Fibroblast of skin of back (primary cell): ENCODE measurements at regions not wholly inside any gene's neighbourhood (a gene's known extent, or its start where the extent isn't known, plus 50 kb on each side); places are given as distances from the start of the nearest gene placed in this dataset.
"Not testable (repeated sequence)": the region's sequence is repeated elsewhere in the genome, so short reads cannot be mapped to it uniquely, and the experiment has no call there.

Source experiments
- DNase-seq: peaks from one replicate; pipeline ENCODE4 v3.0.0-alpha.2; 2013

DNA sequence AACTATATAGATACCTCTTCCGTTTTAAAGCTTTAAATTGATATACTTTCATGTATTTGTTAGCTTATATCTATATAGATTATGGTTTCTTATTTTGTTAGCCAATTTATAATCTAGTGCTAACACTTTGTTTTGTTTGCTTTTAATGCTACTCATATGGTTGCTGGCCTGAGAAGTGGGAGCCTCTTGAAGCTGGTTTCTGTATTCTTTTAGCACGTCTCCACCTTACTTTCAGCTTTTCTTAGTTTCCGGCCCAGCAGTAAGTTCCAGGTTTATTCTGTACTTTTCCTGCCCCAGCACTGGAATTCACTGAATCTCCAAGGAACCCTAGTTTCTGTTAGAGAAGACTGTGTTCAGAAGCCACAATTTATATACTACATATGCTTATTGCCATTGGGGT, 458.9 kb downstream of the PRR16 start:
- DNase-seq, result no peak

DNA sequence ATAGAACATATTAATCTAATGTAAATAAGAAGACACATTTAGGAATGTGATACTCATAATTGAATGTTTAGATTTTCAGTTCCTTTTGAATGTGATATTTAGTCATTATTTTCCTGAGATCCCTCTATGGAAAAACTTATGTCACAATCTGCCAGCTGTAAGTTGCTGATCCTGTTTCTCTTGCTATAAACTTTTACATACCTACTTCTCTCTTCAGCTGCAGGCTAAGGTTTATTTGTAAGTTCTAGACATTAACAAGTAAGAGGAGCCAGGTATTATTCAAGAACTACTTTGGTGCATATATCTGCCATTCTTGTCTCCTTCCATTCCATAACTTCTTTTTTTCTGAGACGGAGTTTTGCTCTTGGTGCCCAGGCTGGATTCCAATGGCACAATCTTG, 462.4 kb downstream of the PRR16 start:
- DNase-seq, result no peak

DNA sequence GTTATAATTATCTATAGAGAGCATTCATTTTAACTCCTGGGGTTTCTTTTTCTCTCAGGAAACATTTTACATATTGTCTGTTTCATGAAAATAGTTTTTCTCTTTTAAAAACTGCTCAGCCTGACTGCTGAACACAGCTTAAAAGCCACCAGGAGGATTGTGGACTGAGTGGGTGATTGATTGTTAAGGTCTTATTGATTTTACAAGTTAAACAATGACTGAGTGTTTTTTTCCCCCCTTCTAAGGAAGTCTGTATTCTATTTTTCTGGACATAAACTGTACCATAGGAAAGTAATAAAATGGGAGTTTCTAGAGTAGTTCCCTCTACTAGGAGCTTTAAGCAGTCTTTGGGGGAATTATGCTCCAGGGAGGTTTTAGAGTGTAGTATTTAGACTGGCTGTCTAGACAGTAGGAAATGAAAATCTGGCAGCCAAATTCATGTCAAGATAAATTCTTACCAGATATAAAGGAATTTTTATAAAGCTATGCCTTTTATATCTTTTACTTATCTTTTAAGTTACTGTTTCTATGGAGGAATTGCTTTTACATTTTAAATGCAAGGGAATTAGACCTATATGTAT, 463.9 kb downstream of the PRR16 start:
- no peak for DNase-seq

DNA sequence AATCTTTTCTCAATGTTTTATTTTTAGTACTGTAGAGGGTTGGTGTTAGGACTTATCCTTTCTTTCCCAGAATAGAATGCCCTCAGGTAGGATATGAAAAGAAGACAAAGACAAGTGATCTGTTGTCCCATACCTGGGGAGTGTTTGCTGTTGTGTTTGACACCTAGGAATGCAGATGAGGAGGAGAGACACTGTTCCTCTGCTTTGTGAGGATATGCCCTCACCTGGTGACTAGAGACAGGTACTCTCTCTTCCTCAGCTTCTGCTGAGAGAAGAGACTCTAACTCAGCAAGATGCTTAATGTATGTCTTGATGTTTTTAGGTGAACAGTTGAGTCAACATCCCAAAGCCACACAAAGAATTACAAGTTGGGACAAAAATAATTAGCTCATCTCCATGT, 468.4 kb downstream of the PRR16 start:
- DNase-seq, result no peak

DNA sequence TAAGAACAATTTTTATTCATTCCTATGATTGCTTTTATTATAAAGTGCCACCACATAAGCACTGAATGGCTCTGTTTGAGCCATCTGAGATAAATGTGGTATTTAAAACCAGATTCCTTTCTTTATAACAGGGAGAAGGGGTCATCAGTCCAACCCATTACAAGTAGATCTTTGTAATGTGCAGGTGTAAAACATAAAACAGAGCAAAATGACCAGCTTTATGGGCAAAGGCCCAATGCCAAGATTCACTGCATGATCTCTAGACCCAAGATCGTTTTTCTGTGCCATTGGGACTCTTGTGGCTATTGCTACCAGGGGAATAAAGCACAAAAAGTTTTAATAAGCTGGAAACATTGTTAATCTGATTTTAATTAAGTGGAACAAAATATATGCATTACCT, 469.9 kb downstream of the PRR16 start:
- DNase-seq, result no peak

DNA sequence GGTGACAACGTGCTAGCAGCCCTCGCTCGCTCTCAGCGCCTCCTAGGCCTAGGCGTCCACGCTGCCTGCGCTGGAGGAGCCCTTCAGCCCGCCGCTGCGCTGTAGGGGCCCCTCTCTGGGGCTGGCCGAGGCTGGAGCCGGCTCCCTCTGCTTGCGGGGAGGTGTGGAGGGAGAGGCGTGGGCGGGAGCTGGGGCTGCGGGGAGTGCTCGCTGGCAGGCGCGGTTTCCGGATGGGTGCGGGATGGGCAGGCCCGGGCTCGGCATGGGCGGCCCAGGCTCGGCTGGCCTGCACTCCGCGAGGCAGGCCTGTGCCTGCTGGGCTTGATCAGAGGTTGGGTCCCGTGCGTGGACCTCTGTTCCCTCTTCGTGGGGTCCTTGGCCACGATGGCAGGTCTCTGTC, 472.6 kb downstream of the PRR16 start:
- DNase-seq, result no peak

DNA sequence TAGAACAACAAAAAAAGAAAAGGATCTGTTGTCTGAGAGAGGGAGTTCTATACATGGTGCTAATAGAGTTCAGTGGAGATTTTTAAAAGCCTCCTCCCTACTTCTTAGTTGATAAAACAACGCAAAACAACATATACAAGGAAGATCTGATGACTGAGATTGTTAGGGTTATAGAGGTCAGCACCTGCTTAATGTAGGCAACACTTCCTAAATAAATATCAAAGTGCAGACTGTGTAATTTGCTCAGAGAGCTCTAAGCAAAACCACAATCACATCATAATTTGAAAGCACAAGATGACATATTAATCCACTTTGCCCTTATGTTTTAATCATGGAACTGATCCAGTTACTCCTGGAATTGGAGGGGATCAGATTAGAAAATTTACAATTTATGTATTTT, 474.5 kb downstream of the PRR16 start:
- no peak for DNase-seq

DNA sequence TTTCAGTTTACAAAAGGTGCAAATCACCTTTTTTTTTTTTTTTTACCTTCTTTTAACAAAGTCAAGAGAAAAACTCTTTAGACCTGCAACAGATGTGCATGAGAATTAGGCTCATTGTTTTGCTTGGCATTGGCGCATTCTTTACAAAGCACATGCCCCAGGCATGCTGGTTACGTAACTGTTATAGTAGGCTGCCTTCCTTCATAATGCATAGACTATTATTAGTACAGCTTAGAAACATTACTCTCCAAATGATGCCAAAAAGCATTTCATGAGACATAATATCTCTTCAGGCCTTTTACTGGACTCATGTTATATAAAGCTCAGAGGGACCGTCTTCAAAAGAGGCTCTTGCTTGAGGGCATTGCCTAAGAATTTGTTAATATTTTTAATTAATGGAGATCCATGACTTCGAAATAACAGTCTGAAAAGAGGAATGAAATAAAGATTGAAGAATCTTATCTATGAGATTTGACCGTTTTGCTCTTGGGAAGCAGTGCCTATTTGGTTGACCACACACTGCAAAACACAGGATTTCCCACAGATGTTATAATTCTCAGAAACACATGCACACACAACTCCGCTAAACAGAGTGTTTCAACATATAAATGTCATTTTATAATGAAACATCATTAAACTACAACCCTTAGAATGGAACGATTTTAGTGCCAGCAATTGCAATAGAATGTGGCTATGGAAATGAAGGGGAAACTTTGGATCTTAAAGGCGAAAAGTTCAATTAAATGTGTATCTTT, 478.7 kb downstream of the PRR16 start:
- DNase-seq, result peak; percentile 23

DNA sequence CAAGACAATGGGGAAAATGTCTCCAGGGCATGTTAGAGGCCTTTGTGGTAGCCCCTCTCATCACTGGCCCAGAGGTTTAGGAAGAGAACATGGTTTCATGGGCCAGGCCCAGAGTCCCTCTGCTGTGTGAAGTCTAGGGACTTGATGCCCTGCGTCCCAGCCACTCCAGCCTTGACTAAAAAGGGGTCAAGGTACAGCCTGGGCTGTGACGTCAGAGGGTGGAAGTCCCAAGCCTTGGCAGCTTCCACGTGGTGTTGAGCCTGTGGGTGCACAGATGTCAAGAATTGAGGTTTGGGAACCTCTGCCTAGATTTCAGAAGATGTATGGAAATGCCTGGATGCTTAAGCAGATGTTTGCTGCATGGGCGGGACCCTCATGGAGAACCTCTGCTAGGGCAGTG, 485.5 kb downstream of the PRR16 start:
- not testable (repeated sequence) for DNase-seq

DNA sequence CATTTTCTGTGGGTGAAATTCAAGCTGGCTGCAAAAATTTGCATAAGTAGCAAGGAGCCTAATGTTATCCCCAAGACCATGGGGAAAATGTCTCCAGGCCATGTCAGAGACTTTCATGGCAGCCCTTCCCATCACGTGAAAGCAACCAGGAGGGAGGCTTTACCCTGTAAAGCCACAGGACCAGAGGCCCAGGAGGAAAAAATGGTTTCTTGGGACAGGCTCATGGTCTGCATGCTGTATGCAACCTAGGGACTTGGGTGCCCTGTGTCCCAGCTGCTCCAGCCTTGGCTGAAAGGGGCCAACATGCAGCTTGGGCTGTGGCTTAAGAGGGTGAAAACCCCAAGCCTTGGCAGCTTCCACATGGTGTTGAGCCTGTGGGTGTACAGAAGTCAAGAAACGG, 489.3 kb downstream of the PRR16 start:
- not testable (repeated sequence) for DNase-seq

DNA sequence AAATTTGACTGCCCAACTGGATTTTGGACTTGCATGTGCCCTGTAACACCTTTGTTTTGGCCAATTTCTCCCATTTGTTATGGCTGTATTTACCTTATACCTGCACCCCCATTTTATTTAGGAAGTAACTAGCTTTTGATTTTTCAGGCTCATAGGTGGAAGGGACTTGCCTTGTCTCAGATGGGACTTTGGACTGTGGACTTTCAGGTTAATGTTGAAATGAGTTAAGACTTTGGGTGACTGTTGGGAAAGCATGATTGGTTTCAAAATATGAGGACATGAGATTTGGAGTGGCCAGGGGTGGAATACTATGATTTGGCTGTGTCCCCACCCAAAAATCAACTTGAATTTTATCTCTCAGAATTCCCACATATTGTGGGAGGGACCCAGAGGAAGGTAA, 490.2 kb downstream of the PRR16 start:
- DNase-seq, result no peak

DNA sequence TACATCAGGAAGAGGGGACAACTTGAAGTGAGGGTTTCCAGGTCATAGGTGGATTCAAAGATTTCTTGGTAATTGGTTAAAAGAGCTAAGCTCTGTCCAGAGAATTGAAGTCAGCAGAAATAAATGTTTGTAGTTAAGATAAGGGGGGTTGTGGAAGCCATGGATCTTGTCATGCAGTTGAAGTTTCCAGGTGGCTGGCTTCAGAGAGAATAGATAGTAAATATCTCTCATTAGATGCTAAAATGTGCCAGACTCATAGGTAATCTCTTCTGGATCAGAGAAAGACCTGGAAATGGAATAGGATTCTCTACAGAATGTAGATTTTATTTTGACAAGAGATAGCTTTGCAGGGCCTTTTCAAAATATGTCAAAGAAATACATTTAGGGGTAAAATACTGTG, 491.7 kb downstream of the PRR16 start:
- no peak for DNase-seq

DNA sequence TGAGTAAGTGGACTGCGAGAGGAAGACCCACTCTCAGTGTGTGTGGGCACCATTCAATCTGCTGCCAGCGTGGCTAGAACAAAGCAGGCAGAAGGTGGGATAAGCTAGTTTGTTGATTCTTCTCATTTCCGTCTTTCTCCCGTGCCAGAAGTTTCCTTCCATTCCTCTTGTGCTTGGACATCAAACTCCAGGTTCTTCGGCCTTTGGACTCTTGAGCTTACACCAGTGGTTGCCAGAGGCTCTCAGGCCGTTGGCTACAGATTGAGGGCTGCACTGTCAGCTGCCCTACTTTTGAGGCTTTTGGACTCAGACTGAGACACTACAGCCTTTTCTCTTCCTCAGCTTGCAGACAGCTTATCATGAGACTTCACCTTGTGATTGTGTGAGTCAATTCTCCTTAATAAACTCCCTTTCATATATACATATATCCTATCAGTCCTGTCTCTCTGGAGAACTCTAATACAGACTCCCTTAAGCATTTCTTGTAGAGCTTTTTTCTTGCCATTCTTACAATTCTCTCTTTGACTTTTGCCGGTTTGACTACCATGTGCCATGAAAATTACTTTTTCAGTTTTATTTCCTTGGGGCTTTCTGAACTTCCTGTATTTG, 494.9 kb downstream of the PRR16 start:
- no peak for DNase-seq

DNA sequence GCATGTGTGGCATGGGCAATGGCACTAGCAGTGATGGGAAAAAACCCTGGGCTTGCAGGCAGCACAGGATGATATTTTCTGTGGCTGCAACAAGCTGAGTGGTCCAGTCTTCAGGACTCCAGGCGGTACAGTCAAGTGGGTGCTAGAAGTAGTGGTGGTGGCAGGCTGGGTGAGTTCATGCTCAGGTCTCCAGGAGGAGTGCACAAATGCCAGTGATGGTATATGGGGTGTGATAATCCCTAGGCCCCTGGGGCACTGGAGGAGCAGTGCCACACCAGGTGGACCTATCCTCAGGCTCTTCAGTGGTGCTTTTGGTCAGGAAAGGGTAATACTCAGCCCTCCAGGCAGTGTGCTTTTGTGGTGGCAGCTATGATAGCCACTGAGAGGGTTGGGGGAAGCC, 496.4 kb downstream of the PRR16 start:
- DNase-seq, result no peak

DNA sequence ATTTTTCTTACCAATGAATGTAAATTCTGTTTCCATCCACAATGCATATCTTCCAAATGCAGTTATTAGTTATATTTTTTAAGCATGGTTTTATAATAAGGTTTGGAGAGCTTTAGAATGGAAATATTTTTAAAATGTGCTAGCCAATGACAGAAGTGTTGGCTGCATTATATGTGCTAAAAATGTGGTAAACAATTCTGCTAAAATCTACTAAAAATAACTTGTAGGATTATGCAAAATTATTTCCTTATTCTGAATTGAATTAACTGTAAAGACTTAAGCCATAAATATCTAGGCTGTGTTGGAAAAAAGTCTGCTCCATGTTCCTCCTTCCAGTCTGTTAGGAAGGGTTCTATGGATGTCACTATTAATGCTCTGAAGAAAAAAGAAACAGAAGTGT, 503.3 kb downstream of the PRR16 start:
- no peak for DNase-seq

DNA sequence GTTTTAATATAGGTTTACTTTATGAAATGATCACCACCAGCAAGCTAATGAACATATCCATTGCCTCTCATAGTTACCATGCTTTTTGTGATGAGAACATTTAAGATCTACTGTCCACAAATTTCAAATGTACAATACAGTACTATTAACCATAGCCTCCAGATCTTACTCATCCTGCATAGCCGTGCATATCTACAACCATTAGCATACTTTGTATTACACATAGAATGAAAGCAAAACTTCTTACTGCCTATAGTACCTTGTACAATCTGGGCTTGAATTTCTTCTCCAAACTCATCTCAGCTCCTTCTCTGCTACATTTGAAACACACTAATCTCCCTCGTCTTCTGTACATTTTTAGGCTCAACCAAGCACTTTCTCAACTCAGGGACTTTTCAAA, 510.6 kb downstream of the PRR16 start:
- DNase-seq, result no peak

DNA sequence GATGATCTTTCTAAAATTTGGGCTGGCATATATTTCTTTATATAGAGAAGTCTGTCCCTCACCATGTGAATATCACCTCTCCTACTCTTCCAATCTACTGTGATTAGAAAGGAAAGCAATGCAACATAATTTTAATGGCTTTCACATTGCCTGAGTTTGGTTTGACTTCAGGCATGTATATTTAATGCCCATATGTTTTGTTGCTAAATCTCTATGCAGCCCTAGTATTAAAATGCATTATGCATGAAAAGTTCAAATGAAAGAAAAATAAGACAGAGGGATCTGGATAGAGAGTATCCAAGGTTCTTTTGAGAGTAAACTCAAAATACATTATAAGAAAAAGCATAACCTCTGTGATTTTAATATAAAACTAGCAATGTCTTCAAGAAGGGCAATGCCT, 518.3 kb downstream of the PRR16 start:
- DNase-seq, result no peak

DNA sequence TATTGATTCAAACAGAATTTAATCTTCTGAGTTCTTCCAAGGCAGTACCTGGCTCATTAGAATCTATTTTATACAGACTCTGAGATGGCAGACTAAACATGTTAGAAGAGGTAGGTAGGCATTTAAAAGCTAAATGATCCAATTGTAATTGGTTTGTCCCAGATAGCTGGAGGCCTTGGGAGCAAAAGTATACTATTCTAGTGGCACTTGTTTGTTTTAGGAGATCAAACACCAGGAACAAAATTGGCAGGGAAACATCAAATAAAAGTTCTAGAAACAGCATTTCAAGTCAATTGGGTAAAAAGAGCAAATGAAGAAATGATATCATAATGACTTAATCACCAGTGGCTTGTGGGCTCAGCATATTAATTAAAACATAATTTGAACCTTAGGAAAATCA, 521.4 kb downstream of the PRR16 start:
- no peak for DNase-seq

DNA sequence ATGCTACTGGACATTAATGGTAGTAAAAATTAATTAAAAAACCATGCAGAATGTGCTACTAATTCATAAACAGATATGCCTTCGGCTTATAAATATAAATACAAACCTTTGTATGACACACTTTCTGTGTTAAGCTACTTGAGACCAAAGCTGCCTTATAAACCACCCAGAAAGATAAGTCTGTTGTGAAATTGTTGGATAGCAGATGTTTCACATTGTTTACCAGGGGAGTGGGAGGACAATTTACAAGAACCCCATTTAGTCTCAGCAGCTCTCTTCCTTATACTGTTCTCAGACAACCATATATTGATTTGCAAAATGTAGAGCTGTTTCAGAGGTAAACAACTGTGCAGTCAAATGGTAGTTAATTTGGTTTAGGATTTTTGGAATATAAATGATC, 524.4 kb downstream of the PRR16 start:
- no peak for DNase-seq

DNA sequence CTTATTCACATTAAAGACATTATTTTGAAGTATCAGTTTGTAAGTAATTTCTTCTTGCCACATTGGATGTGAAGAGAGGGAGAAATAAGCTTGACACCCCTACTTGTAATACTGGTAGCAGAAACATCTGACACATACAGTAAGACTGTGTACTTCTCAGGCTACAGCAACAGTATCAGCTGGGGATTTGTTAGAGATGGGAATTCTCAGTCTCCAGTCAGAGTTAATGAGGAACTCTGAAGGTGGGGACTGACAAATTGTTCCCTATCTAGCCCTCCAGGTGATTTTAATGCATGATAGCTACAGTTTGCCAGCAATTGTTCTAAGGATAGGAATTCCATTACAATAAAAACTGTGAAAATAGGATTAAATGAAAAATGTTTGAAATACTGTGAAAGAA, 524.8 kb downstream of the PRR16 start:
- DNase-seq, result no peak

DNA sequence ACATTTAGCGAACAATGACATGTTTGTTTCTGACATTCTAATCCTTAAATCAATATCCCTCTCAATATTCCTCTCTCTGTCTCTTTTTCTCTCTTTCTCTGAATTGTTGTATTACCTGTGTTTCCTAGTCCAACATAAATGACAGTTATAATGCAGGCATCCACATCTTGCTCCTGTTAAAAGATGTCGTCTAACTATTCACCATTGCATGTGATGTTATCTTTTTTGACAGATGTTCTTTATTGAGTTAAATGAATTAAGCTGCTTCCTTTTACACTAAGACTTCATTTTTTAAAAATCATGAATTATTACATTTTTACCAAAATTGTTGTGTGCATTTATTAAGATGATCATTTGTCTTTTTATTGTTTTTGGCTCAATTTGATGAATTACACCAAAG, 527.5 kb downstream of the PRR16 start:
- no peak for DNase-seq

DNA sequence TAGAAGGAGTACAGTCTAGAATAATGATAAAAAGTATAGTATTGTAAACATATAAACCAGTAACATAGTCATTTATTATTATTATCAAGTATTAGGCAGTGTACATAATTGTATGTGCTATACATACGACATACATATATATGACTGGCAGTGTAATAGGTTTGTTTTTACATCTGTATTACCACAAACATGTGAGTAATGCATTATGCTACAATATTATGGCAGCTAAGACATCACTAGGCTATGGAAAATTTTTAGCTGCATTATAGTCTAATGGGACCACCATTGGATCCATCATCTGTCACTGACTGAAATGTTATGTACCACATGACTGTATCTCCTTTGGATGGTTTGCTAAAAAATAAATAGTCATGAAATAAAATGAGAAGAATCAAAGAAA, 530.0 kb downstream of the PRR16 start:
- DNase-seq, result no peak

DNA sequence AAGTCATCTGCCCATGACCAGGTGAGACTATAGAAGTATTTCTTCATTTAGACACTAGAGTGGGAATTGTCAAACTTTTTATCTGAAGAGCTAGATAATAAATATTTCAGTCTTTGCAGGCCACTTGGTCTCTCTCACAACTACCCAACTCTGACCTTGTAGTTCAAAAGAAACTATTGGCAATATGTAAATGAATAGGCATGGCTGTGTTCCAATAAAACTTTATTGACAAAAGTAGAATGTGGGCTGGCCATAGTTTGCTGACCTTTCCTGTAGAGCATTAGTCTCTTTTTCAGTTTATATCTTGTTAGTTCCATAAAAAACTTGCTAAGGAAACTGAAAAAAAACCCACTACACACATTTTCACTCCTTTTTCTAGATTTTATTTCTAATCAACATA, 535.5 kb downstream of the PRR16 start:
- DNase-seq, result no peak

DNA sequence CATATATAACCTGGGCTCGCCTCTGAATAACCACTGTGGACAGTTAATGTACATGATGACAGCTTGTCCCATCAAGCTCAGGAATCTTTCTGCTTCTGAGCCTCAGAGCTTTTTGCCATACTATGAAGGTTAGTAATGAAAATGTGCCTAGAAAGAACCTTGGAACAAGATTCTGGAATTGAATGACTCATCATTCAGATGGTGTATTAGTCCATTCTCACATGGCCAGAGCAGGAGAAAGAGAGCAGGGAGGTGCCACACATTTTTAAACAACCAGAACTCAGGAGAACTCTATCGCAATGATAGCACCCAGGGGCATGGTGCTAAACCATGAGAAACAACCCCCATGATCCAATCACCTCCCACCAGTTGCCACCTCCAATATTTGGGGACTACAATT, 542.1 kb downstream of the PRR16 start:
- DNase-seq, result peak; percentile 30

DNA sequence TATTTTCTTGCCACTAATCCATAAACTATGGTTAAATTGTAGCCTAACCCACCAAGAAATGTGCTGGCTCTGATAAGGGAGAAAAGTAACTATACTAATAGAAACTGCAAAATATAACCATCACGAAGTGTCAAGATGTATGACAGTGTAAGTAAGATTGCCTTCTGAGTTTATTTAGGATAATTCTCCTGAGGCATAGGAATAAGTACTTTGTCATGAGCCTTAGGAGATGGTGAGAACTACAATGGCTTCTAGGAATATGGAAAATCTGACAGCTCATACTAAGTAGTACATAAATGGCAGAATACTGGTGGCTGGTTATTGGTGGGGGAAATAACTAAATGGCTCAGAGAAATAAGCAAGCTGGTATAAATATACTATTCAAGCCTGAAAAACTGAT, 543.9 kb downstream of the PRR16 start:
- DNase-seq, result no peak
